NCI-H446 treated with DMSO at 0.1 percent for 48 hours (cell line): ENCODE measurements at regions not wholly inside any gene's neighbourhood (a gene's known extent, or its start where the extent isn't known, plus 50 kb on each side); places are given as distances from the start of the nearest gene placed in this dataset.
A peak's percentile ranks its signal among the peaks of the same experiment; 100 is the strongest.

Experiments used
- DNase-seq: peaks from one replicate; lab custom pipeline; 2025; lab: John Stamatoyannopoulos, UW

GRCh38 chr4:158007566-158007965 lies 165.3 kb downstream of the GASK1B start:
- no peak for DNase-seq

DNA sequence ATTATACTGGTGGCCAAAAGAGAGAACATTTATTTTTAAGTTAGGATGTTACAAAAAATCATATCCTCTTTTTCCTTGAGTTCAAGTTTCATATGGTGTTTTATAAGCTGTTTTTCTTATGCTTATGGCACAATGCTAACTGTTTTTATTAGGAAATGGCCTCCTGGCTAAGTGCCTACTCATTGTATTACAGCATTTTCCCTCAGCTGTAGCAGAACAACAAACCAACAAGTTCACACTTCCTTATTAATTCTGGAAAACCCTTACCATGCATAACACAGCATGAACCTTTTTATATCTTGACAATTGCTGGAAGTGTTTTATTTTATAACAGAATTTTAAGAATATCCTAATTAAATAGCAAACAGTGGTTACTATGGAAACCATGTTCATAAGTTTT lies 165.8 kb downstream of the GASK1B start:
- DNase-seq: no peak

DNA sequence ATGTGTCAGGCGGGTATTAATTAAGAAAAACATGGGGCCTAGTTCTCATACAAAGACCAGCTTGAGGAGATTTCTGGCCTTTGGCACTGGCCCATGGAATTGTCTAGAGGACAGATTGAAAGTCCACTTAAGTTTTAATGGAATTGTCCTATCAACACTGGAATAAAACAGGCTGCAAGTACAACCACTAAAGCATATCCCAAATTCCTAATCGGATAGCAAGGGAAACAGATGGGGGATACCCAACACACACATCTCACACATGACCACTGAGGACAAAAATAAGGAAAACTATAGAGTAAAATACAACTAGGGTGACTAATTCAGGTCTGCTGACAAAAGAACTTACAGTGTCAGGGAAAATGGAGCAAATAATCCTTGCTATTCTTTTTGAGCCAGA lies 167.8 kb downstream of the GASK1B start:
- DNase-seq: no peak

- no peak for DNase-seq
Measured at GRCh38 chr4:158004101-158004500, 168.7 kb downstream of the GASK1B start.

- DNase-seq: no peak
Measured at GRCh38 chr4:158003212-158003611, 169.6 kb downstream of the GASK1B start.

GRCh38 chr4:158002173-158002572 lies 170.7 kb downstream of the GASK1B start:
- no peak for DNase-seq

DNA sequence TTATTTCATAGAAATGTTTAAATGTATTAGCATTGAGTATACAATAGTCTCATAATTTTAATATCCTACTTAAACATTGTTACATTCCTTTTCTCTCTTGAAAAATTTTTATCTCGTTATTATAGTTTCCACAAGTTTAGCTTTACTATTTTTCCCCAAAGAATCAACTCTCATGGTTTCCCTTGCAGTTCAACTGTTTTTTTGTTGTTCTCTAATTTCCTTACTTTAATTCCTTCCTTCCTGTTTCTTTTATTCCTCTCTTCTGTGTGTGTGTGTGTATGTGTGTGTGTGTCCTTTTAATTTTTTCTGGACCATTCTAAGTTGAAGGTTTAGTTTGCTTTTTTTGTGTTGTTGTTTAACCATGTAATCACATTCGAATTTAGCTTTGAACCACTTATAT lies 171.1 kb downstream of the GASK1B start:
- no peak for DNase-seq

- DNase-seq: no peak
Measured at GRCh38 chr4:157999723-158000122, 173.1 kb downstream of the GASK1B start.

DNA sequence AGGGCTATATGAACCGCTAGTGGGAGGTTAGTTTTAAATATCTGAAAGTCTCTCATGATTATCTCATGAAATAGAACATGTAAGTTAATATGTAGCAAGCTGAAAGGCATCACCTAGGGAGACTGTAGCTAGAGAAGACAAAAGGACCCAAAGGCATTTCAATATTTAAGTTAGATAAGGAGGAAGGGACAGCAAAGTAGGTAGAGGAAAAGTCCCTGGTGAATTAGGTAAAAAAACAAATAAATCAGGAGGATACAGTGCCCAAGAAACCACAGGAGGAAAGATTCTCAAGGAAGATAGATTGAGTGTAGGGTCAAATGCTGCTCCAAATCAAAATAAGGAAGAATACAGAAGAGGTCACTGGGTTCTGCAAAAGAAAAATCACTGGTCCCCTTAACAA lies 175.5 kb downstream of the GASK1B start:
- no peak for DNase-seq

DNA sequence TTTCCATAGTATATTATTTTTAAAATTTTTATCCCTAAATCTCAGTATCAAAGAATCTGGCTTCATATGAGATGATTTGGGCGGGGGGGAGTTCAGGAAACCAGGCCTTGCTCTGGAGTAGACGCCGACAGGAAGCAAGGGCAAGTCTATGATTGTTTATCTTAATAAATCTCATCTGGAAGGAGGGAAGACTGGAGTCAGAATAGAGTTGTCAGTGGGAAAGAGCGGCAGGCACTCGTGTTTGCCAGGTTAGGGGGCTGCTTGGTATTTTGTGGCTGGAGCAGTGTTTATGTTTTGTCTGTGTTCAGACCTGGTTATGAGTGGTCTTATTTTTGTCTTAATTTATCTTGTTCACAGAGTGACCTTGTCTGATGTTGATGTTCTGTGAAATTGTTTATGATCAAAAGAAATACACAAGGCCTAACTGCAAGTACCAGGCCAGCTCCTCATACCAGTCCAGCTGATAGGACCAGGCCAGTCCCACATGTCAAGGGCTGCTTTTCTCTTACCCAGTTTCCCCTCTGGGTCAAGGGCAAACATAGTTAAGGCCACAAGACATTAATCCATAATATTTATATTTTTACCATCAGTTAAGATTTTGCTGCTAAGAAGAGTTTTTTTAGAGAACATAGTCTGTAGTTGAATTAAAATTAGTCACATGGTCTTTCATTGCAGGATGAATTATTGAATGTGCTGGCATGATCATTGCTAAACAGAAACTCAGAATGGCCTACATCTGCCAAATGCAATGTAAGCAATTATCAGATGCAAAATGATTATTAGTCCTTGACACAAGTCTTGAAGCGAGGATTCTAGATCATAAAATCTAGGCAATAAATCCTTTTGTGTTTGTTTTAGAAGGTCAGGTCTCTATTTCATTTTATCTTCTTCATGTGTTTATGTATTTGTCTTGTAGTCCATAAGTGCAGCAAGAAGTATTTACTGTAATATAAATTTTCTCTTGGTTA lies 176.5 kb downstream of the GASK1B start:
- DNase-seq: no peak

GRCh38 chr4:157994863-157995262 lies 178.0 kb downstream of the GASK1B start:
- no peak for DNase-seq

DNA sequence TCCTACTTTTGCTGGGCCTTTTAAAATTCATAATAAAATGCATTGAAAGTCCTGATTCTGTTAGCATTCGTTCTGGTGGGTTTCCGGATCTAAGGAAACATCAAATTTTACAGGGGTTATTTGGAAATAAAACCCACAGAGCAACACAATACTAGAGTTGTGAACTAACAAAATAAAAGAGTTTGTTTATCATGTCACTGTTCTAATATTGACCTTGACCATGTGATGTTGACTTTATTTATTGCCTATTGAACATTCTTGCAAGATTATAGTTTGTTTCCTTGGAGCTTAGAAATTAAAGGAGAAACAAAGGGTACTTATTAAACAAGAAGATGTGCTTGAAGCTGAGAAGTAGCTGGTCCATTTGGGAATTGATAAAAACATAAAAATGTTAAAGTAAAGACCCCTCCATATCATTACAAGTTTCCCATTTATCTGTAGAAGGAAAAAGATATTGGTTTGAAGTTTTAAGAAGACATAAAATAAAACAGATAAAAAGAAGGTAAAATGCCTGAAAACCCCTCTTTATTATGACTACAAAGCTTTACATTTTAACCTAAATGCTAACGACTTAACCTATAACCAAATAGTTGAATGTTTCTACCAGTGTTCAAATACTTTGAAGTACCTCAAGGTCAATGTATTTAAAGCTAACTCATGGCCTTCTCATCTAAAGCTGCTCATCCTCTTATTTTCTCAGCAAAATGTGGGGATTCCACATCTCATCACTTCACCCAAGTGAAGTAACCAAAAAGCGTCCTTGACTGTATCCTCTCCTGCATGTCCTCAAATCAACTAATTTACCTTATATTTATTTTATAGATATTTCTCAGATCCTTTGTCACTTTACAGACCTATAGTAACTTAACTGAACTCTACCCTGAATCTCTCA lies 179.6 kb downstream of the GASK1B start:
- DNase-seq: no peak

- DNase-seq: peak; percentile 56
Measured at GRCh38 chr4:157992038-157992705, 180.7 kb downstream of the GASK1B start.

GRCh38 chr4:157988641-157989040 lies 184.2 kb downstream of the GASK1B start:
- DNase-seq: no peak

DNA sequence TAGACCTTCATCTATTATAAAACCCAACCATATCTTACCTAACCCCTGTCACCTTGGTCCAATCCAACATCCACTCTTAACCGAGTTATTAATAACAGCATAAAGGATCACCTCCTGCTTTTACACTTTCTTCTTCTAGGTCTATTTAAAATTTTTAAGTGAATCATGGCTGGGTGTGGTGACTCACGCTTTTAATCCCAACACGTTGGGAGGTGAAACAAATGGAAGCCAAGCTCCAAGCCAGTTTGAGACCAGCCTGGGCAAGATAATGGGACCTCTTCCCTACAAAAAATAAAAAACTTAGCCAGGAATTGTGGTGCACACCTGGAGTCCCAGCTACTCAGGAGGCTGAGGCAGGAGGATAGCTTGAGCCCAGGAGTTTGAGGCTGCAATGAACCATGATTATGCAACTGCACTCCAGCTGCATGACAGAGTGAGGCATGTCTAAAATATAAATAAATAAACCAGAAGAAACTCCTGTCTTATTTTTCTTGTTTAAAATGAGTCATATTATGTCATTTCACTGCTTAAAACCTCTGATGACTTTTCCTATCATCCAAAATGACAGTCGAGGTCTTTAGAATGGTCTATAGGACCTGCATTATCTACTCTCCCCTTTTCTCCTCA lies 188.4 kb downstream of the GASK1B start:
- no peak for DNase-seq

- no peak for DNase-seq
Measured at GRCh38 chr4:157983300-157983699, 189.5 kb downstream of the GASK1B start.

- DNase-seq: no peak
Measured at GRCh38 chr4:157980158-157980557, 192.7 kb downstream of the GASK1B start.

DNA sequence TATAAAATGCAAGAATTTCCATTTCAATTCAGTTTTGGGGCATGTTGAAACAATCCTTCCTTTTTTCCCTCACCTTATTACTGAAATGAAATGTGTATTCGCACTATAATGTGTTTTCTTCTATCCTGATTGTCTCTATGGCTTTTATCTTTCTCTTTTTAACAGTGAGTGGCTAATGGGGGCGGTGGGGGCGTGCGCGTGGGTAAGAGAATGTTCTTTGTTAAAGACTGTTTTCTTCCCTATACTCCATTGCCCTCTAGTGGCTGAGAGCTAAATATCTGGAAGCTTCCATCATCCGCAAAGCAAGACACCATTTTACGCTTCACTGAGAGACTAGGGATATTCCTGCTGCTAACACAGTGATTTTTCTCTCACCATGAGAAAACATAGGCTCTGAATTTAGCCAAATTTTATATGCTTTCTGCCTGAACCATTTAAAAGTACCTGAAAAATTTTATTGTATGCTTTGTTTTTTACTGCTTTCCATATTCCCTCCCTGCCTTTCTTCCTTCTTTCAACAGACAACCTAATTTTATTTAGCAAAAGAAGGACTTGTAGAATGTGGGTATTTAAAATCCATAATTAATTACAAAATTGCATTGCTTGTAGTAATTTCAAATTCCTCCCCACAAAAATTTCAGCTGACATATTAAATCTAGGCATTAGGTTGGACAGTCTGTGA lies 194.0 kb downstream of the GASK1B start:
- peak; percentile 63 for DNase-seq

GRCh38 chr4:157977086-157977485 lies 195.7 kb downstream of the GASK1B start:
- DNase-seq: no peak

DNA sequence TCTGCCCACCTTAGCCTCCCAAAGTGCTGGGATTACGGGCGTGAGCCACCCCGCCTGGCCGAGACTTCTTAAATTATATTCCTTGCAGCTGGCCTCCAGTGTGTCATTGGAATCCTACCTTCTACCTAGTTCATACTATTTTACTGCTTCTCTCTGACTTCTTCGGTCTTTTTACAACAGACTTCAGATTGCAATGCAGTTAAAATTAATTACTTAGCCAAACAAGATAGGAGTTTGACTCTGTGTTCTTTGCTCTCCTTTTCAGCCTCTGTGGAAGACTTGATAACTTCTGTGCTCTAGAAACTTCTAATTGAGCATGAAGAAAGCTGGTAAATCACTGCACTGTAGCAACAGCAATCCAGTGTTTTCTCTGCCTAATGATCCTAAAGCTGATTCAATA lies 199.5 kb downstream of the GASK1B start:
- no peak for DNase-seq

DNA sequence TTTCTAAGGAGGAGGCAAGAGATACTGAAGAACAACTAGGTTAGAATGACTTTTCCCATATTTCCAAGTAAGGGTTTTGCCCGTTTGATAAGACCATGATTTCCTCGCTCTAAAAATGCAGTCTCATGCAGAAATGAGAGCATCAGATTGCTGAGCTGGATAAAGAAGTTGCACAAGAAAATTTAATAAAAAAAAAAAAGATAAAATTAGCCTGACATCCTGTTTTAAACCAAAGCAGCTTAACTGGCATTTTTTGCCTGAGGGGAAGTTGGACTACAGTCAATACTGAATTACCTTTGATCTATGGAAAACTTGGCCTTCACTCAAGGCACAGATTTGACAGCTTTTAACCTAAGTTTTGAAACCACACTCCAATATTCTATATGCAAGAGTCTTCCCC lies 208.4 kb downstream of the GASK1B start:
- no peak for DNase-seq
